ENCODE measurements at regions not wholly inside any gene's neighbourhood (a gene's known extent, or its start where the extent isn't known, plus 50 kb on each side); places are given as distances from the start of the nearest gene placed in this dataset.

DNA sequence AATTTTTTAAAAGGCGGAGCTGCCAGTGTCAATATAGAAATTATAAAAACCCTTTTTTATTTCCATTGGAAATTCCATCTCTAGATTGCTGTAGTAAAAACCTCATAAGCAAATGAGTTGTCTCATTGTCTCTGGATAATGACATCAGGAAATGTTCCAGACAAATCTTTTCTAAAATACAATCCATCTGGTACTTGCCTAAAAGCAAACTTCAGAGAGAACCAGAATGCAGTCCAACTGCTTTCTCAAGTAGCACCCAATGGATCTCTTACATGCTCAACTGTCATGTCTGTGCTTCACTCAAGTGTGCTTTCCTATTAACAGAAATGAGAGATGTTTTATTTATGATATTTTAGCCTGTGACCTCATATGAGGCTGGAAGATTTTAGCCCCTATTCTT lies 399.6 kb upstream of the NDST3 start:
- no peak overlapping the region for H3K4me2 ChIP-seq (ENCODE audit: insufficient read depth, insufficient read length, low read length)
- WGBS (ENCODE audit: extremely low coverage, insufficient read length, low lambda C conversion rate): no CpG with 5 or more reads among the region's 1 CpG
- H3K56ac ChIP-seq (ENCODE audit: insufficient read length, low read depth, low read length): no peak overlapping the region
- no peak overlapping the region for H4K8ac ChIP-seq (replicated peaks; ENCODE audit: insufficient read length, low read depth, low read length)
- H3K4me1 Mint-ChIP-seq: peaks cover 2 to 3% of the 10 kb centered on the region in 2 experiments; a peak in 2 of 4 replicates
- no peaks in the 10 kb centered on the region for H3K79me1 ChIP-seq (ENCODE audit: insufficient read depth, low read depth, low read length, poor library complexity, severe bottlenecking)
- no peak overlapping the region for H3K4me3 Mint-ChIP-seq
- H3K9me3 ChIP-seq (ENCODE audit: control insufficient read depth, low read depth, low read length): no peaks in the 10 kb centered on the region
- H4K91ac ChIP-seq (ENCODE audit: insufficient read length, low read depth, low read length): no peak overlapping the region
- H3K4ac ChIP-seq (ENCODE audit: low read depth, low read length): no peak overlapping the region
- no peaks in the 10 kb centered on the region for H4K20me1 ChIP-seq (ENCODE audit: control insufficient read depth, insufficient read depth, insufficient read length)
- no peak overlapping the region for H4K5ac ChIP-seq (ENCODE audit: insufficient read length, low read depth, low read length)
- no peaks in the 10 kb centered on the region for H3K23me2 ChIP-seq (ENCODE audit: insufficient read length, low read depth, low read length, poor library complexity, severe bottlenecking)
- no peak overlapping the region for H2BK15ac ChIP-seq (ENCODE audit: low read depth, low read length)
- no peak overlapping the region for H3K9ac ChIP-seq (ENCODE audit: extremely low read depth, insufficient read length, low read length)
- H3K9me3 Mint-ChIP-seq: no peaks in the 10 kb centered on the region
- TF ChIP-seq, protein P1, sequence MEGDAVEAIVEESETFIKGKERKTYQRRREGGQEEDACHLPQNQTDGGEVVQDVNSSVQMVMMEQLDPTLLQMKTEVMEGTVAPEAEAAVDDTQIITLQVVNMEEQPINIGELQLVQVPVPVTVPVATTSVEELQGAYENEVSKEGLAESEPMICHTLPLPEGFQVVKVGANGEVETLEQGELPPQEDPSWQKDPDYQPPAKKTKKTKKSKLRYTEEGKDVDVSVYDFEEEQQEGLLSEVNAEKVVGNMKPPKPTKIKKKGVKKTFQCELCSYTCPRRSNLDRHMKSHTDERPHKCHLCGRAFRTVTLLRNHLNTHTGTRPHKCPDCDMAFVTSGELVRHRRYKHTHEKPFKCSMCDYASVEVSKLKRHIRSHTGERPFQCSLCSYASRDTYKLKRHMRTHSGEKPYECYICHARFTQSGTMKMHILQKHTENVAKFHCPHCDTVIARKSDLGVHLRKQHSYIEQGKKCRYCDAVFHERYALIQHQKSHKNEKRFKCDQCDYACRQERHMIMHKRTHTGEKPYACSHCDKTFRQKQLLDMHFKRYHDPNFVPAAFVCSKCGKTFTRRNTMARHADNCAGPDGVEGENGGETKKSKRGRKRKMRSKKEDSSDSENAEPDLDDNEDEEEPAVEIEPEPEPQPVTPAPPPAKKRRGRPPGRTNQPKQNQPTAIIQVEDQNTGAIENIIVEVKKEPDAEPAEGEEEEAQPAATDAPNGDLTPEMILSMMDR (conservative IDR thresholded peaks at IDR 0.05): no peak
- H2BK12ac ChIP-seq (ENCODE audit: insufficient read length, low read depth, low read length): no peak overlapping the region
- H3K18ac ChIP-seq (ENCODE audit: insufficient read length, low read depth, low read length): no peak overlapping the region
- H3T11ph ChIP-seq (ENCODE audit: low read length): no peak overlapping the region
- DNase-seq: no peak
- H3K23ac ChIP-seq (ENCODE audit: insufficient read length, low read depth, low read length): no peak overlapping the region
- no peaks in the 10 kb centered on the region for H3K27me3 Mint-ChIP-seq (ENCODE audit: low read depth)
- H3K4me1 ChIP-seq (ENCODE audit: insufficient read depth, low read length): no peaks in the 10 kb centered on the region
- no peak overlapping the region for H3K14ac ChIP-seq (ENCODE audit: insufficient read depth, low read length)
- no peak overlapping the region for H3K27ac Mint-ChIP-seq
- no peak overlapping the region for H3K27ac ChIP-seq (ENCODE audit: insufficient read length, low read depth, low read length)
- H2BK20ac ChIP-seq (ENCODE audit: low read depth, low read length, poor library complexity, severe bottlenecking): no peak overlapping the region
- no peak overlapping the region for H2AK5ac ChIP-seq (ENCODE audit: insufficient read length, low read length)
- H3K27me3 ChIP-seq (ENCODE audit: insufficient read depth, low read length): no peaks in the 10 kb centered on the region
- H2AFZ ChIP-seq (ENCODE audit: low read length): no peak overlapping the region
- no peak overlapping the region for H2BK5ac ChIP-seq (ENCODE audit: insufficient read length, low read length)
- H3K79me2 ChIP-seq (ENCODE audit: insufficient read depth, low read length): no peaks in the 10 kb centered on the region
- no peak overlapping the region for H2BK120ac ChIP-seq (ENCODE audit: low read depth, low read length, poor library complexity, severe bottlenecking)
- no peaks in the 10 kb centered on the region for H3K36me3 Mint-ChIP-seq (ENCODE audit: insufficient read depth in 1 of 3, low read depth in 3 of 3)

Data from H9 (cell line).